Smooth muscle cell (in vitro differentiated cells): ENCODE measurements at regions not wholly inside any gene's neighbourhood (a gene's known extent, or its start where the extent isn't known, plus 50 kb on each side); places are given as distances from the start of the nearest gene placed in this dataset.

Source experiments
- DNase-seq: peaks from one replicate; lab custom pipeline; 2025; ENCODE audit not compliant: unreplicated experiment; lab: John Stamatoyannopoulos, UW
- H2AFZ ChIP-seq: fragments of 200-600 bp; sonication (generic); 2 replicates; pipeline ENCODE4 v1.6.0; 2016; ENCODE audit warnings: antibody characterized with exemption, low read depth, mild to moderate bottlenecking
- H3F3A ChIP-seq: fragments of 200-600 bp; sonication (generic); 2 replicates; pipeline ENCODE4 v1.6.0; 2017; ENCODE audit warnings: antibody characterized with exemption, low read depth
- H3K27ac ChIP-seq: fragments of 200-600 bp; sonication (generic); 2 replicates; pipeline ENCODE4 v1.5.1; 2016; ENCODE audit warnings: low read depth, mild to moderate bottlenecking
- H3K27me3 ChIP-seq: fragments of 200-600 bp; sonication (generic); 2 replicates; pipeline ENCODE4 v1.6.1; 2016; ENCODE audit warnings: low read depth, mild to moderate bottlenecking
- H3K36me3 ChIP-seq: fragments of 200-600 bp; sonication (generic); 2 replicates; pipeline ENCODE4 v1.5.1; 2016; ENCODE audit warnings: low read depth
- H3K4me1 ChIP-seq: fragments of 200-600 bp; sonication (generic); 2 replicates; pipeline ENCODE4 v1.5.1; 2016; ENCODE audit warnings: low read depth
- H3K4me2 ChIP-seq: fragments of 200-600 bp; sonication (generic); 2 replicates; pipeline ENCODE4 v1.6.0; 2016; ENCODE audit warnings: mild to moderate bottlenecking
- H3K4me3 ChIP-seq: fragments of 200-600 bp; sonication (generic); 2 replicates; pipeline ENCODE4 v1.5.1; 2016; ENCODE audit warnings: mild to moderate bottlenecking
- H3K79me2 ChIP-seq: fragments of 200-600 bp; sonication (generic); 2 replicates; pipeline ENCODE4 v1.6.0; 2016; ENCODE audit warnings: low read depth, mild to moderate bottlenecking
- H3K9ac ChIP-seq: fragments of 200-600 bp; sonication (generic); 2 replicates; pipeline ENCODE4 v1.6.0; 2016; ENCODE audit warnings: low read depth
- H3K9me3 ChIP-seq: fragments of 200-600 bp; sonication (generic); replicated peaks from 2 replicates; pipeline ENCODE4 v1.5.1; 2016; ENCODE audit warnings: low read depth
- H4K20me1 ChIP-seq: fragments of 200-600 bp; sonication (generic); 2 replicates; pipeline ENCODE4 v1.6.0; 2016; ENCODE audit warnings: low read depth
- WGBS: methylation state at CpG from one replicate; pipeline ENCODE4 v1.1.7; 2016; ENCODE audit warnings: low lambda C conversion rate; 5-methylcytosine and 5-hydroxymethylcytosine counted together
- TF ChIP-seq, protein P1 (sequence below): fragments of 200-600 bp; sonication (generic); IDR thresholded peaks from 2 replicates; pipeline ENCODE4 v1.5.1; 2017; ENCODE audit warnings: borderline replicate concordance, mild to moderate bottlenecking, antibody characterized with exemption; ENCODE audit not compliant: insufficient read depth, poor library complexity, severe bottlenecking

DNA sequence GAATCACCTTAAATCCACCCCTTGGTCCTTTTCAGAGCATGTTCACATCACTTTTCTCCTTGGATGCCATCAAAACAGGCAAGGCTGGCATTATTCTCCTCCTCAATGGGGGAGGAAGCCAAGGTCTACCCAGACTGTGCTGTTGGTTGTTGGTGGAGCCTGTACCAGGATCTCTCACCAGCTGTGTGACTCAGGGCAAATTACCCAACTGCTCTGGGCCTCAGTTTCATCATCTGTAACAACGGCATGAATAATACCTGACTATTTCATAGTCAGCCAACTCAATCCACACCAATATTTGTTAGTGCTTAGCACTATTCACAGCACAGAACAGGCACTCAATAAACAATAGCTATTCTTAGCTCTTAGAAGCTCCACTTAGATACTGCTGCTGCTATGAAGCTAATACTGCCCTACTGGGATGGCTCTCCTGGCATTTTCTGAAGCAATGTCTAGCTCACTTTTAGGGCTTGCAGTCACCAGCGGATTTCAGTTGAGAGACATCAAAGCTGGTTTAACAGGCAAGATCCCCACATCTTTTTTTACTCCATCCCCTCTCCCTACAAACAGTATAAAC, 116.9 kb downstream of the CCNA1 start:
- H3K4me2 ChIP-seq: no peak overlapping the region

DNA sequence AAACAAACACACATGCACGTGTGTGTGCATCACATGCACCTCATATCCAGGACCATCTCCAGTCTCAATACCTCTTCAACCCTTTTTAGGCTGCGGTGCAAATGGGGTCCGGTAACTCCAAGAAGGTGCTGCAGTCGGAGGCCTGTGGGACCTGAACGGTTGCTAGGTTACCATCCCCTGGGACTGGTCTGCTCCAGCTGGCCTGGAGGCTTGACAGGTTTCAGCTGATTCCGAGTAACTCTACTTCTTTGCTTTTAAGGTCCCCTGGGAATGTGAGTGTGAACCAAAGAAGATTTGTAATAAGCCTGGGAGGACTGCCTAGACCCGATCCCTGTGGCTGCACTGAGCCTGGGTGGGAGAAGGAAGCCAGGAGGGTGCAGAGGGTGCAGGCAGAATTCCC, 117.5 kb downstream of the CCNA1 start:
- Histone ChIP-seq H3K9ac (no peak overlapping the region), H2AFZ (no peak overlapping the region), H3F3A (no peaks in the 10 kb centered on the region), H3K4me3 (no peak overlapping the region), H3K4me2 (no peak overlapping the region), H3K27me3 (no peaks in the 10 kb centered on the region), H3K4me1 (no peaks in the 10 kb centered on the region), H4K20me1 (no peaks in the 10 kb centered on the region), H3K36me3 (no peaks in the 10 kb centered on the region), H3K9me3 (no peaks in the 10 kb centered on the region), H3K79me2 (no peaks in the 10 kb centered on the region), H3K27ac (no peak overlapping the region)
- no peak for DNase-seq
- 84% methylated on average over 7 of the region's 7 CpGs for WGBS
- TF ChIP-seq, protein P1, sequence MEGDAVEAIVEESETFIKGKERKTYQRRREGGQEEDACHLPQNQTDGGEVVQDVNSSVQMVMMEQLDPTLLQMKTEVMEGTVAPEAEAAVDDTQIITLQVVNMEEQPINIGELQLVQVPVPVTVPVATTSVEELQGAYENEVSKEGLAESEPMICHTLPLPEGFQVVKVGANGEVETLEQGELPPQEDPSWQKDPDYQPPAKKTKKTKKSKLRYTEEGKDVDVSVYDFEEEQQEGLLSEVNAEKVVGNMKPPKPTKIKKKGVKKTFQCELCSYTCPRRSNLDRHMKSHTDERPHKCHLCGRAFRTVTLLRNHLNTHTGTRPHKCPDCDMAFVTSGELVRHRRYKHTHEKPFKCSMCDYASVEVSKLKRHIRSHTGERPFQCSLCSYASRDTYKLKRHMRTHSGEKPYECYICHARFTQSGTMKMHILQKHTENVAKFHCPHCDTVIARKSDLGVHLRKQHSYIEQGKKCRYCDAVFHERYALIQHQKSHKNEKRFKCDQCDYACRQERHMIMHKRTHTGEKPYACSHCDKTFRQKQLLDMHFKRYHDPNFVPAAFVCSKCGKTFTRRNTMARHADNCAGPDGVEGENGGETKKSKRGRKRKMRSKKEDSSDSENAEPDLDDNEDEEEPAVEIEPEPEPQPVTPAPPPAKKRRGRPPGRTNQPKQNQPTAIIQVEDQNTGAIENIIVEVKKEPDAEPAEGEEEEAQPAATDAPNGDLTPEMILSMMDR: no peak

More for the DNA sequence above, 116.9 kb downstream of the CCNA1 start:
- no peaks in the 10 kb centered on the region for H4K20me1 ChIP-seq
- H3F3A ChIP-seq: no peaks in the 10 kb centered on the region
- H3K4me3 ChIP-seq: no peak overlapping the region
- no peaks in the 10 kb centered on the region for H3K9me3 ChIP-seq
- no peaks in the 10 kb centered on the region for H3K27me3 ChIP-seq
- H3K36me3 ChIP-seq: no peaks in the 10 kb centered on the region
- H3K9ac ChIP-seq: no peak overlapping the region
- H3K4me1 ChIP-seq: no peaks in the 10 kb centered on the region
- WGBS: 95% methylated on average over 2 of the region's 2 CpGs
- DNase-seq: no peak
- no peak overlapping the region for H3K27ac ChIP-seq
- no peak overlapping the region for H2AFZ ChIP-seq
- H3K79me2 ChIP-seq: no peaks in the 10 kb centered on the region
- TF ChIP-seq, protein P1: no peak

DNA sequence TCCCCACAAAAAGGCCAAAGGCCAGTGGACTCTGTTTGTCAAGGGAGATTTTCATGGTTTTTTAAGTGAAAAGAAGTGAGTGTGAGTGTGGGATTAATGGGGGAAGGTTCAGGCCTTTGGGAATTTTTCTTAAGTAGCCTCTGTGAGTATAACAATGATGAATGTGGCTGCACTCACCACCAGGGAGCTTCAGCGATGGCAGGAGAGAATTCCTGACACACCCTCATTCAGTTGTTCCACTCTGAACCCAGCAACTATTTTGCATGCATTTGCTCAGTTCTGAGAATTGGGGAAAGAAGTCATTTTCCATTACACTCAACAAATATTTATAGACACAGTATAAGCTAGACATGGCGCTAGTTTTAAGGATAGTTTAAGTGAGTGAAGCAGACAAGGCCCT, 117.9 kb downstream of the CCNA1 start:
- Histone ChIP-seq H2AFZ (no peak overlapping the region), H3K36me3 (no peaks in the 10 kb centered on the region), H3K4me2 (no peak overlapping the region), H3F3A (no peaks in the 10 kb centered on the region), H4K20me1 (no peaks in the 10 kb centered on the region), H3K4me1 (no peaks in the 10 kb centered on the region), H3K79me2 (no peaks in the 10 kb centered on the region), H3K9ac (no peak overlapping the region), H3K9me3 (no peaks in the 10 kb centered on the region), H3K27ac (no peak overlapping the region), H3K4me3 (no peak overlapping the region), H3K27me3 (no peaks in the 10 kb centered on the region)
- DNase-seq: no peak
- TF ChIP-seq, protein P1: no peak
- 80% methylated on average over 2 of the region's 2 CpGs for WGBS

DNA sequence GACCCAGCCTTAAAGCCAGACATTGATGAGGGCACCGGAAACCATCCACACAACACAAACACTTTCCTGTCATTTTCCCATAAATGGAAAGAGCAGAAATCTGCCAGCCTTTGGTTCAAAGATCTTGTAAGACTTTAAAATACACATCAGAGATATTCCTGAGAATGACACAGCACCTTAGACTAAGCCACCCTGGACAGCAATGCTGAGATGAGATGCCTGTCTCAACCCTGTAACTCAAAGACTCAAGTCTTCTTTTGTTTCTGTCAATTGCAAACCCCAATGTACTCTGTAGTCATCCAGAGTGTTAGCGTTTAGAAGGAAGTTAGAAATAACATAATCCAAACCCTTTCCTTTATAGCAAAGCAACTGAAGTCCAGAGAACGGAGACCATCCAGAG, 119.2 kb downstream of the CCNA1 start:
- Histone ChIP-seq H3K27me3 (no peaks in the 10 kb centered on the region), H3K9me3 (no peaks in the 10 kb centered on the region), H3K79me2 (no peaks in the 10 kb centered on the region), H3K4me2 (no peak overlapping the region), H3K27ac (no peak overlapping the region), H4K20me1 (no peaks in the 10 kb centered on the region), H3F3A (no peaks in the 10 kb centered on the region), H3K4me1 (no peaks in the 10 kb centered on the region), H2AFZ (no peak overlapping the region), H3K4me3 (no peak overlapping the region), H3K9ac (no peak overlapping the region), H3K36me3 (no peaks in the 10 kb centered on the region)
- WGBS: 97% methylated on average over 3 of the region's 3 CpGs
- TF ChIP-seq, protein P1: no peak
- DNase-seq: no peak
